GM23338 (cell line): ENCODE measurements at regions not wholly inside any gene's neighbourhood (a gene's known extent, or its start where the extent isn't known, plus 50 kb on each side); places are given as distances from the start of the nearest gene placed in this dataset.

Source experiments
- ATAC-seq: fragments of 200-7000 bp; cut with Tn5 transposase; 3 replicates; pipeline ENCODE4 v1.9.1; 2020
- DNase-seq: peaks from one replicate; pipeline ENCODE4 v3.0.0-alpha.2; 2015; ENCODE audit warnings: low spot score
- H2AFZ ChIP-seq: fragments of 200-600 bp; sonication (generic); 2 replicates; pipeline ENCODE4 v1.8.0; 2016; ENCODE audit warnings: antibody characterized with exemption, mild to moderate bottlenecking, moderate library complexity
- H3F3A ChIP-seq: fragments of 200-600 bp; sonication (generic); replicated peaks from 2 replicates; pipeline ENCODE4 v1.8.0; 2017; ENCODE audit warnings: antibody characterized with exemption, mixed run types, low read depth
- H3K27ac ChIP-seq: fragments of 200-600 bp; sonication (generic); 2 replicates; pipeline ENCODE4 v1.6.1; 2016; ENCODE audit warnings: low read depth
- H3K27me3 ChIP-seq: fragments of 200-600 bp; sonication (generic); 2 replicates; pipeline ENCODE4 v1.8.0; 2016; ENCODE audit warnings: mild to moderate bottlenecking, mixed run types, moderate library complexity; ENCODE audit not compliant: insufficient read depth
- H3K36me3 ChIP-seq: fragments of 200-600 bp; sonication (generic); 2 replicates; pipeline ENCODE4 v1.8.0; 2016; ENCODE audit warnings: mild to moderate bottlenecking; ENCODE audit not compliant: insufficient read depth
- H3K4me1 ChIP-seq: fragments of 200-600 bp; sonication (generic); 2 replicates; pipeline ENCODE4 v1.8.0; 2016; ENCODE audit warnings: mild to moderate bottlenecking, moderate library complexity; ENCODE audit not compliant: insufficient read depth
- H3K4me2 ChIP-seq: fragments of 200-600 bp; sonication (generic); 2 replicates; pipeline ENCODE4 v1.7.1; 2017; ENCODE audit warnings: mixed run types
- H3K4me3 ChIP-seq: fragments of 200-600 bp; sonication (generic); 2 replicates; pipeline ENCODE4 v1.6.1; 2016; ENCODE audit warnings: mixed run types
- H3K79me2 ChIP-seq: fragments of 200-600 bp; sonication (generic); replicated peaks from 2 replicates; pipeline ENCODE4 v1.8.0; 2017; ENCODE audit warnings: mild to moderate bottlenecking; ENCODE audit not compliant: insufficient read depth
- H3K9me2 ChIP-seq: fragments of 200-600 bp; sonication (generic); 2 replicates; pipeline ENCODE4 v1.8.0; 2017; ENCODE audit not compliant: insufficient read depth
- H4K20me1 ChIP-seq: fragments of 200-600 bp; sonication (generic); replicated peaks from 2 replicates; pipeline ENCODE4 v1.8.0; 2017; ENCODE audit warnings: mild to moderate bottlenecking; ENCODE audit not compliant: insufficient read depth
- H3K27ac Mint-ChIP-seq: 2 replicates; pipeline ENCODE4 v1.8.0; 2020; ENCODE audit warnings: inconsistent platforms, mild to moderate bottlenecking, moderate library complexity, mixed read lengths
- H3K27me3 Mint-ChIP-seq: 3 replicates; pipeline ENCODE4 v1.8.0; 2022; ENCODE audit warnings: low read depth, mild to moderate bottlenecking, moderate library complexity, mixed read lengths, inconsistent platforms; ENCODE audit not compliant: insufficient read depth, poor library complexity
- H3K36me3 Mint-ChIP-seq: 3 replicates; pipeline ENCODE4 v1.8.0; 2021; ENCODE audit warnings: low read depth, mild to moderate bottlenecking, inconsistent platforms, moderate library complexity, mixed read lengths
- H3K4me1 Mint-ChIP-seq: 3 replicates; pipeline ENCODE4 v1.8.0; 2020; ENCODE audit warnings: mild to moderate bottlenecking, inconsistent platforms, mixed read lengths
- H3K4me3 Mint-ChIP-seq: 3 replicates; pipeline ENCODE4 v1.8.0; 2021; ENCODE audit warnings: moderate library complexity, mild to moderate bottlenecking, inconsistent platforms, mixed read lengths
- H3K9me3 Mint-ChIP-seq: 3 replicates; pipeline ENCODE4 v1.8.0; 2020; ENCODE audit warnings: moderate library complexity, mild to moderate bottlenecking, inconsistent platforms, mixed read lengths
- CREB1 ChIP-seq: fragments of 250-450 bp; sonication (Bioruptor Pico); IDR thresholded peaks from 2 replicates; pipeline ENCODE4 v1.5.0; 2020; ENCODE audit warnings: low read depth, mild to moderate bottlenecking, moderate library complexity
- CTCF ChIP-seq, 2 experiments: fragments of 200-600 bp in 1 of 2; sonication (generic) in 1 of 2; conservative IDR thresholded peaks; 2 replicates each; pipeline versions ENCODE4 v1.5.1 to v1.6.1; 2016 to 2017; ENCODE audit warnings: antibody characterized with exemption in 2 of 2, low read depth in 2 of 2, mild to moderate bottlenecking in 2 of 2, moderate library complexity in 1 of 2
- ETS1 ChIP-seq: IDR thresholded peaks from 2 replicates; pipeline ENCODE4 v1.6.1; 2016; ENCODE audit warnings: antibody characterized with exemption
- EZH2 ChIP-seq: fragments of 200-600 bp; sonication (generic); IDR thresholded peaks from one replicate; pipeline ENCODE4 v1.8.0; 2017; ENCODE audit warnings: antibody characterized with exemption, mild to moderate bottlenecking, low read depth; ENCODE audit not compliant: unreplicated experiment
- EZH2phosphoT487 ChIP-seq: fragments of 200-600 bp; sonication (generic); IDR thresholded peaks from one replicate; pipeline ENCODE4 v1.8.1; 2018; ENCODE audit warnings: antibody characterized with exemption; ENCODE audit not compliant: unreplicated experiment
- JUNB ChIP-seq: IDR thresholded peaks from one replicate; pipeline ENCODE4 v1.6.1; 2016; ENCODE audit warnings: antibody characterized with exemption; ENCODE audit not compliant: unreplicated experiment
- NANOG ChIP-seq: IDR thresholded peaks from 2 replicates; pipeline ENCODE4 v1.6.1; 2016; ENCODE audit warnings: antibody characterized with exemption, borderline replicate concordance
- POLR2AphosphoS5 ChIP-seq: IDR thresholded peaks from 2 replicates; pipeline ENCODE4 v1.6.1; 2016; ENCODE audit warnings: antibody characterized with exemption, low read depth
- STAT1 ChIP-seq: IDR thresholded peaks from one replicate; pipeline ENCODE4 v1.6.1; 2016; ENCODE audit warnings: antibody characterized with exemption; ENCODE audit not compliant: unreplicated experiment
- ZNF114 ChIP-seq: fragments of 250-450 bp; sonication (Bioruptor Pico); IDR thresholded peaks from 2 replicates; pipeline ENCODE4 v1.5.0; 2020; ENCODE audit warnings: mild to moderate bottlenecking, moderate library complexity
- ZNF331 ChIP-seq: fragments of 250-450 bp; sonication (Bioruptor Pico); IDR thresholded peaks from 2 replicates; pipeline ENCODE4 v1.5.0; 2020; ENCODE audit warnings: low read depth, mild to moderate bottlenecking, moderate library complexity
- ZNF462 ChIP-seq: fragments of 250-450 bp; sonication (Bioruptor Pico); IDR thresholded peaks from 2 replicates; pipeline ENCODE4 v1.5.0; 2020; ENCODE audit warnings: mild to moderate bottlenecking, moderate library complexity

GRCh38 chr15:98480844-98481243 lies 167.5 kb upstream of the IGF1R start:
- peak overlapping the region; percentile 78; the same call in 1 of the 2 replicates for H2AFZ ChIP-seq
- no peaks in the 10 kb centered on the region for H4K20me1 ChIP-seq
- DNase-seq = no peak
- H3K79me2 ChIP-seq = no peaks in the 10 kb centered on the region
- H3K4me1 ChIP-seq = no peaks in the 10 kb centered on the region
- Mint-ChIP-seq H3K36me3 (peaks cover 15% of the 10 kb centered on the region), H3K4me3 (no peak overlapping the region), H3K9me3 (peaks cover 31% of the 10 kb centered on the region), H3K27me3 (no peaks in the 10 kb centered on the region), H3K27ac (no peak overlapping the region), H3K4me1 (no peaks in the 10 kb centered on the region)
- no peaks in the 10 kb centered on the region for H3F3A ChIP-seq
- H3K9me2 ChIP-seq = no peaks in the 10 kb centered on the region
- TF ChIP-seq CREB1 (CRISPR knock-in tag) (no peak), EZH2 (no peak), JUNB (no peak), ETS1 (no peak), ZNF331 (CRISPR knock-in tag) (no peak), CTCF (conservative IDR thresholded peaks at IDR 0.05; ENCODE audit: low read depth in 2 of 2) (no peak), EZH2phosphoT487 (no peak), STAT1 (no peak), POLR2AphosphoS5 (no peak), NANOG (no peak), ZNF114 (no peak)
- 0 out of 2 replicates have a peak, but pooled peaks cover 3% of the 10 kb centered on the region for H3K36me3 ChIP-seq
- no peak overlapping the region for H3K4me2 ChIP-seq
- no peaks in the 10 kb centered on the region for H3K27me3 ChIP-seq
- H3K27ac ChIP-seq = no peak overlapping the region
- no peak overlapping the region for H3K4me3 ChIP-seq
- ATAC-seq = no peak

GRCh38 chr15:98483575-98484130 lies 164.7 kb upstream of the IGF1R start:
- H3K4me1 Mint-ChIP-seq = no peaks in the 10 kb centered on the region
- H3K36me3 Mint-ChIP-seq = peaks cover 4% of the 10 kb centered on the region; the same call in 2 of the 3 replicates
- Histone ChIP-seq H2AFZ (no peak overlapping the region), H3K4me2 (no peak overlapping the region), H3K4me1 (no peaks in the 10 kb centered on the region), H3K27ac (no peak overlapping the region), H4K20me1 (no peaks in the 10 kb centered on the region), H3K27me3 (no peaks in the 10 kb centered on the region), H3K36me3 (0 out of 2 replicates have a peak, but pooled peaks cover 3% of the 10 kb centered on the region), H3K4me3 (no peak overlapping the region), H3K9me2 (0 out of 2 replicates have a peak, but pooled peaks cover 2% of the 10 kb centered on the region), H3K79me2 (no peaks in the 10 kb centered on the region), H3F3A (no peaks in the 10 kb centered on the region)
- H3K27me3 Mint-ChIP-seq = peaks cover 2% of the 10 kb centered on the region
- no peak overlapping the region for H3K27ac Mint-ChIP-seq
- DNase-seq (no peak), ATAC-seq (no peak)
- TF ChIP-seq EZH2phosphoT487 (no peak), ZNF462 (CRISPR knock-in tag) (no peak)
- no peak overlapping the region for H3K4me3 Mint-ChIP-seq
- H3K9me3 Mint-ChIP-seq = peaks cover 15% of the 10 kb centered on the region
